ENCODE measurements at regions not wholly inside any gene's neighbourhood (a gene's known extent, or its start where the extent isn't known, plus 50 kb on each side); places are given as distances from the start of the nearest gene placed in this dataset.

GRCh38 chr4:126957556-126957955, 675.2 kb upstream of the INTU start:
- DNase-seq (no peak), ATAC-seq (no peak)
- no peak overlapping the region for H3K4me3 Mint-ChIP-seq
- CTCF ChIA-PET = no interaction called here
- no peaks in the 10 kb centered on the region for H3K9me3 Mint-ChIP-seq
- POLR2A ChIA-PET = no interaction called here
- no peak for TF ChIP-seq CTCF (IDR thresholded peaks at IDR 0.05)
- no peak overlapping the region for H3K27ac Mint-ChIP-seq
- no peaks in the 10 kb centered on the region for H3K36me3 Mint-ChIP-seq (ENCODE audit: low read depth)
- no peaks in the 10 kb centered on the region for H3K27me3 Mint-ChIP-seq
- intact Hi-C loops (cut with micrococcal nuclease) = no loop called here
- H3K4me1 Mint-ChIP-seq (ENCODE audit: low read depth) = no peaks in the 10 kb centered on the region

GRCh38 chr4:126957987-126958386, 674.8 kb upstream of the INTU start:
- TF ChIP-seq CTCF (IDR thresholded peaks at IDR 0.05) = no peak
- CTCF ChIA-PET = no interaction called here
- POLR2A ChIA-PET = no interaction called here
- H3K4me3 Mint-ChIP-seq = no peak overlapping the region
- no peaks in the 10 kb centered on the region for H3K4me1 Mint-ChIP-seq (ENCODE audit: low read depth)
- intact Hi-C loops (cut with micrococcal nuclease) = no loop called here
- H3K9me3 Mint-ChIP-seq = no peaks in the 10 kb centered on the region
- no peak overlapping the region for H3K27ac Mint-ChIP-seq
- no peaks in the 10 kb centered on the region for H3K27me3 Mint-ChIP-seq
- DNase-seq = no peak
- no peak for ATAC-seq
- no peaks in the 10 kb centered on the region for H3K36me3 Mint-ChIP-seq (ENCODE audit: low read depth)

GRCh38 chr4:126958482-126958881, 674.3 kb upstream of the INTU start:
- Mint-ChIP-seq H3K4me3 (no peak overlapping the region), H3K27me3 (no peaks in the 10 kb centered on the region), H3K36me3 (ENCODE audit: low read depth) (no peaks in the 10 kb centered on the region), H3K27ac (no peak overlapping the region), H3K9me3 (no peaks in the 10 kb centered on the region), H3K4me1 (ENCODE audit: low read depth) (no peaks in the 10 kb centered on the region)
- POLR2A ChIA-PET = no interaction called here
- CTCF ChIA-PET = no interaction called here
- no peak for TF ChIP-seq CTCF (IDR thresholded peaks at IDR 0.05)
- DNase-seq (no peak), ATAC-seq (no peak)
- intact Hi-C loops (cut with micrococcal nuclease) = no loop called here

- Mint-ChIP-seq H3K4me1 (ENCODE audit: low read depth) (no peaks in the 10 kb centered on the region), H3K27me3 (no peaks in the 10 kb centered on the region)
Measured at GRCh38 chr4:126959056-126959745, 673.6 kb upstream of the INTU start.

GRCh38 chr4:126960760-126961159, 672.0 kb upstream of the INTU start:
- no peak for DNase-seq
- no peak for TF ChIP-seq CTCF (IDR thresholded peaks at IDR 0.05)
- H3K27ac Mint-ChIP-seq = no peak overlapping the region
- ATAC-seq = no peak
- H3K4me3 Mint-ChIP-seq = no peak overlapping the region
- no peaks in the 10 kb centered on the region for H3K27me3 Mint-ChIP-seq
- ChIA-PET CTCF (no interaction called here), POLR2A (no interaction called here)
- peaks cover 6% of the 10 kb centered on the region for H3K9me3 Mint-ChIP-seq
- H3K4me1 Mint-ChIP-seq (ENCODE audit: low read depth) = no peaks in the 10 kb centered on the region
- H3K36me3 Mint-ChIP-seq (ENCODE audit: low read depth) = no peaks in the 10 kb centered on the region
- intact Hi-C loops (cut with micrococcal nuclease) = no loop called here

More at GRCh38 chr4:126959056-126959745, 673.6 kb upstream of the INTU start:
- Mint-ChIP-seq H3K27ac (no peak overlapping the region), H3K4me3 (no peak overlapping the region), H3K36me3 (ENCODE audit: low read depth) (no peaks in the 10 kb centered on the region), H3K9me3 (no peaks in the 10 kb centered on the region)
- intact Hi-C loops (cut with micrococcal nuclease) = no loop called here
- ChIA-PET POLR2A (no interaction called here), CTCF (no interaction called here)
- no peak for TF ChIP-seq CTCF (IDR thresholded peaks at IDR 0.05)
- DNase-seq = no peak
- no peak for ATAC-seq
